A549 (cell line): ENCODE measurements at regions not wholly inside any gene's neighbourhood (a gene's known extent, or its start where the extent isn't known, plus 50 kb on each side); places are given as distances from the start of the nearest gene placed in this dataset.

Source experiments
- CTCF ChIP-seq: fragments of >200 bp; sonication (Bioruptor Twin); formaldehyde crosslinking; IDR thresholded peaks from 3 replicates; pipeline ENCODE4 v1.5.1; 2016
- GATA3 ChIP-seq: IDR thresholded peaks from 2 replicates; pipeline ENCODE4 v1.6.1; 2012; ENCODE audit warnings: borderline replicate concordance

GRCh38 chr11:15907806-15908205 lies 448.5 kb downstream of the SOX6 start:
- TF ChIP-seq GATA3 (no peak), CTCF (no peak)
